Neutrophil (primary cell): ENCODE measurements at regions not wholly inside any gene's neighbourhood (a gene's known extent, or its start where the extent isn't known, plus 50 kb on each side); places are given as distances from the start of the nearest gene placed in this dataset.
"Not testable (repeated sequence)": the region's sequence is repeated elsewhere in the genome, so short reads cannot be mapped to it uniquely, and the experiment has no call there.

ENCODE experiments used
- H3K27ac ChIP-seq: fragments of 200-600 bp; sonication (generic); 2 replicates; pipeline ENCODE4 v1.5.1; 2016; ENCODE audit warnings: mild to moderate bottlenecking, moderate library complexity
- H3K27me3 ChIP-seq: fragments of 200-600 bp; sonication (generic); 2 replicates; pipeline ENCODE4 v1.6.0; 2016; ENCODE audit warnings: mild to moderate bottlenecking
- H3K36me3 ChIP-seq: fragments of 200-600 bp; sonication (generic); 2 replicates; pipeline ENCODE4 v1.5.1; 2017
- H3K4me1 ChIP-seq, 2 experiments: fragments of 200-600 bp in 1 of 2; sonication (generic) in 1 of 2; 1 replicate in 1 of 2; 2 replicates in 1 of 2; pipeline versions ENCODE4 v1.5.1 to v1.6.1; 2013 to 2016; ENCODE audit warnings: low read depth in 1 of 2, low read length in 1 of 2, mild to moderate bottlenecking in 1 of 2, moderate library complexity in 1 of 2; ENCODE audit not compliant: control insufficient read depth in 1 of 2, insufficient read depth in 1 of 2
- H3K4me3 ChIP-seq, 2 experiments: fragments of 200-600 bp in 1 of 2; sonication (generic) in 1 of 2; 1 replicate in 1 of 2; 2 replicates in 1 of 2; pipeline ENCODE4 v1.5.1; 2013 to 2016; ENCODE audit warnings: low read depth in 1 of 2, low read length in 1 of 2, mild to moderate bottlenecking in 1 of 2, moderate library complexity in 1 of 2
- H3K9me3 ChIP-seq: fragments of 200-600 bp; sonication (generic); 2 replicates; pipeline ENCODE4 v1.5.1; 2016
- CTCF ChIP-seq: fragments of 200-600 bp; sonication (generic); IDR thresholded peaks from 2 replicates; pipeline ENCODE4 v1.5.1; 2016; ENCODE audit warnings: antibody characterized with exemption

DNA sequence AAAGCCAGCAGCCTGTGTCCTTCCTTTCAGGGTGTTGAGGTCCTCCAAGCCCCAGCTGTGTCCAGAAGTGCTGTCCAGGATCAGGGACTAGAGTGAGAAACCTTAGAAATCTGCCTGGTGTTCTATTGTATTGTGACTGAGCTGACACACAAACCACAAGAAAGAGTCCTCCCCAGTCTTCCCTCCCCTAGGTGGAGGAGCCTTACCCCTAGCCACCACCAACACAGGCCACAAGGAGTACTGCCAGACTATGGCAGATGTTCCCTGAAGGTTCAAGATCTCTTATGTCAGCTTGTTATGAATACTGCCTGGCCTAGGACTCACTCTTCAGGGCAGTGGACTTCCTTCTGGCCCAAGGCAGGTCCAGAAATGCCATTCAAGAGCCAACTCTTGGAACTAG lies 514.1 kb upstream of the PITX2 start:
- no peaks in the 10 kb centered on the region for H3K9me3 ChIP-seq
- no peak overlapping the region for H3K4me3 ChIP-seq
- H3K27me3 ChIP-seq = no peaks in the 10 kb centered on the region
- H3K27ac ChIP-seq = no peak overlapping the region
- TF ChIP-seq CTCF = no peak
- no peaks in the 10 kb centered on the region for H3K4me1 ChIP-seq
- no peaks in the 10 kb centered on the region for H3K36me3 ChIP-seq

GRCh38 chr4:111143510-111143909 lies 520.6 kb upstream of the PITX2 start:
- H3K4me1 ChIP-seq = no peaks in the 10 kb centered on the region
- H3K9me3 ChIP-seq = no peaks in the 10 kb centered on the region
- H3K27ac ChIP-seq = no peak overlapping the region
- H3K27me3 ChIP-seq = no peaks in the 10 kb centered on the region
- no peak for TF ChIP-seq CTCF
- H3K36me3 ChIP-seq = no peaks in the 10 kb centered on the region
- H3K4me3 ChIP-seq = no peak overlapping the region

GRCh38 chr4:111154934-111155333 lies 532.1 kb upstream of the PITX2 start:
- no peaks in the 10 kb centered on the region for H3K36me3 ChIP-seq
- no peak for TF ChIP-seq CTCF
- H3K4me3 ChIP-seq = no peak overlapping the region
- H3K4me1 ChIP-seq = no peaks in the 10 kb centered on the region
- no peaks in the 10 kb centered on the region for H3K27me3 ChIP-seq
- H3K27ac ChIP-seq = no peak overlapping the region
- no peaks in the 10 kb centered on the region for H3K9me3 ChIP-seq

DNA sequence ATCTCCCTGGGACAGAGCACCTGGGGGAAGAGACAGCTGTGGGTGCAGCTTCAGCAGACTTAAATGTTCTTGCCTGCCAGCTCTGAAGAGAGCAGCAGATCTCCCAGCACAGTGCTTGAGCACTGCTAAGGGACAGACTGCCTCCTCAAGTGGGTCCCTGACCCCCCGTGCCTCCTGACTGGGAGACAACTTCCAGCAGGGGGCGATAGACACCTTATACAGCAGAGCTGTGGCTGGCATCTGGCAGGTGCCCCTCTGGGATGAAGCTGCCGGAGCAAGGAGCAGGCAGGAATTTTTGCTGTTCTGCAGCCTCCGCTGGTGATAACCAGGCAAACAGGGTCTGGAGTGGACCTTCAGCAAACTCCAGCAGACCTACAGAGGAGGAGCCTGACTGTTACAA lies 541.7 kb upstream of the PITX2 start:
- H3K9me3 ChIP-seq, H3K4me1 ChIP-seq, H3K27me3 ChIP-seq, H3K27ac ChIP-seq, H3K36me3 ChIP-seq, H3K4me3 ChIP-seq: not testable (repeated sequence)

GRCh38 chr4:111174331-111174730 lies 551.5 kb upstream of the PITX2 start:
- H3K9me3 ChIP-seq = no peaks in the 10 kb centered on the region
- no peaks in the 10 kb centered on the region for H3K36me3 ChIP-seq
- H3K4me1 ChIP-seq = no peaks in the 10 kb centered on the region
- no peaks in the 10 kb centered on the region for H3K27me3 ChIP-seq
- no peak for TF ChIP-seq CTCF
- H3K4me3 ChIP-seq = no peak overlapping the region
- no peak overlapping the region for H3K27ac ChIP-seq

GRCh38 chr4:111178231-111178630 lies 555.4 kb upstream of the PITX2 start:
- TF ChIP-seq CTCF = no peak

More at GRCh38 chr4:111178231-111178630, 555.4 kb upstream of the PITX2 start:
- Histone ChIP-seq H3K36me3 (no peaks in the 10 kb centered on the region), H3K4me1 (no peaks in the 10 kb centered on the region), H3K4me3 (no peak overlapping the region), H3K27ac (no peak overlapping the region), H3K27me3 (no peaks in the 10 kb centered on the region), H3K9me3 (no peaks in the 10 kb centered on the region)
